ENCODE measurements at regions not wholly inside any gene's neighbourhood (a gene's known extent, or its start where the extent isn't known, plus 50 kb on each side); places are given as distances from the start of the nearest gene placed in this dataset.

GRCh38 chr3:63746211-63746610 lies 72.9 kb upstream of the C3orf49 start:
- in situ Hi-C loops (cut with HindIII; ENCODE audit: low pct_unique_long_range_greater_than_20kb, low sequenced_read_pairs), result no loop called here
- no peak for TF ChIP-seq JUND (IDR thresholded peaks at IDR 0.05; ENCODE audit: low read depth)
- no peak for DNase-seq (ENCODE audit: low read depth in 1 of 2, low spot score in 1 of 2)

DNA sequence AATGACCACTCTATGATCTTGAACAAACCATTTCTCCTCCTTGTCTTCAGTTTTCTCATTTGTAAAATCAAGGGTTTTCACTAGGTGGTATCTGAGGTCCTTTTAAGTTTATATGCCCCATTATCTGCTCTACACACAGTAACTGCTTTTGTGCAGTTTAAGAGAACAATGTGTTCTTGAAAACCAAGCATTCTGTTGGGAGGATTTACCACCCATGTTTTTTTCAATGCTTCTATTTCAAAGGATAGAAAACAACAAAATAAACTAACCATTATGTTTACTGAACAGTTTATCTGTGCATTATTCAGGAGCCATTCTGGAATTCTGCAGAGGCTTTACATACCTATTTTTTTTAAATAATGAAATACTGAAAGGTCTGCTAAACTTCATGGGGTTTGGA lies 67.6 kb upstream of the C3orf49 start:
- no peak for DNase-seq (ENCODE audit: low read depth in 1 of 2, low spot score in 1 of 2)
- TF ChIP-seq JUND (IDR thresholded peaks at IDR 0.05; ENCODE audit: low read depth), result no peak
- in situ Hi-C loops (cut with HindIII; ENCODE audit: low pct_unique_long_range_greater_than_20kb, low sequenced_read_pairs), result no loop called here

GRCh38 chr3:63753567-63753966 lies 65.5 kb upstream of the C3orf49 start:
- in situ Hi-C loops (cut with HindIII; ENCODE audit: low pct_unique_long_range_greater_than_20kb, low sequenced_read_pairs), result no loop called here
- peak; percentile 17 to 54 for DNase-seq (ENCODE audit: low read depth in 1 of 2, low spot score in 1 of 2)
- TF ChIP-seq JUND (IDR thresholded peaks at IDR 0.05; ENCODE audit: low read depth), result no peak

DNA sequence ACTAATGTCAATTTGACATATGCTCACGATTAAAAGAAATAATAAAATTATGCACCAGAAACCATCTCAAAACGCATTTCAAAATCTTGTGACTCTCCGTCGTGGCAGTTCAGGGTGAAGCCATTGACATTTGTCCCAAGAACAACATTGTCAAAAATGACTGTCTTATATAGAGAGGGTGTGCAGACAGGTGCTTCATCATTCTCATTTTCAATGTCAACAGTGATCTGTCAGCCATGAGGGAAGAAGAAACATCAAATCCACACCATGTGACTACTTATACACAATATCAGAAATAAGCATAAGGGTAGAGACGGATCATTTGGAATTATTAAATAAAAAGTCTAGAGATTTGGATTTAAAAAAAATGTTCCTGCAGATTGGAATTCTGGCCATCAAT lies 65.1 kb upstream of the C3orf49 start:
- TF ChIP-seq JUND (IDR thresholded peaks at IDR 0.05; ENCODE audit: low read depth), result no peak
- in situ Hi-C loops (cut with HindIII; ENCODE audit: low pct_unique_long_range_greater_than_20kb, low sequenced_read_pairs), result no loop called here
- no peak for DNase-seq (ENCODE audit: low read depth in 1 of 2, low spot score in 1 of 2)

- DNase-seq (ENCODE audit: low read depth in 1 of 2, low spot score in 1 of 2), result no peak
- in situ Hi-C loops (cut with HindIII; ENCODE audit: low pct_unique_long_range_greater_than_20kb, low sequenced_read_pairs), result no loop called here
- no peak for TF ChIP-seq JUND (IDR thresholded peaks at IDR 0.05; ENCODE audit: low read depth)
Observed at GRCh38 chr3:63762180-63762579, 56.9 kb upstream of the C3orf49 start.

- no peak for DNase-seq (ENCODE audit: low read depth in 1 of 2, low spot score in 1 of 2)
- in situ Hi-C loops (cut with HindIII; ENCODE audit: low pct_unique_long_range_greater_than_20kb, low sequenced_read_pairs), result no loop called here
- TF ChIP-seq JUND (IDR thresholded peaks at IDR 0.05; ENCODE audit: low read depth), result no peak
Observed at GRCh38 chr3:63762934-63763550, 56.1 kb upstream of the C3orf49 start.

DNA sequence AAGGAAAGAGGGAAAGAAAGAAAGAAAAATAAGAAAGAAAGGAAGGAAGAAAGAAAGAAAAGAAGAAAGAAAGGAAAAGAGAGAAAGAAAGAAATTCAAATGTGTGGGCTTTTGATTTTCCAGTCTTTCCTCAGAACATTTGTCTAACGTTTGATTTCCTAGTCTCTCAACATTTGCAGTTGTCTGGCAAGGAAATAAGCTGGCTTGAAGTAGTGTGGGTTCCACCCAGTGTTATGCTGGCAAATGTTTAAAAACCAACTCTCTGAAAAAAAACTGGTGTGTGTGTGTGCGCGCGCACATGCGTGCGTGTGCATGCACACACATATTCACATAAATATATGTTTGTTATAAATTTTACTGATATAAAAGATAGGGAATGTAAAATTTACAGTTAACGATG lies 54.6 kb upstream of the C3orf49 start:
- no peak for DNase-seq (ENCODE audit: low read depth in 1 of 2, low spot score in 1 of 2)
- no peak for TF ChIP-seq JUND (IDR thresholded peaks at IDR 0.05; ENCODE audit: low read depth)
- in situ Hi-C loops (cut with HindIII; ENCODE audit: low pct_unique_long_range_greater_than_20kb, low sequenced_read_pairs), result no loop called here

GRCh38 chr3:63766261-63766660 lies 52.8 kb upstream of the C3orf49 start:
- in situ Hi-C loops (cut with HindIII; ENCODE audit: low pct_unique_long_range_greater_than_20kb, low sequenced_read_pairs), result no loop called here
- TF ChIP-seq JUND (IDR thresholded peaks at IDR 0.05; ENCODE audit: low read depth), result no peak
- no peak for DNase-seq (ENCODE audit: low read depth in 1 of 2, low spot score in 1 of 2)

DNA sequence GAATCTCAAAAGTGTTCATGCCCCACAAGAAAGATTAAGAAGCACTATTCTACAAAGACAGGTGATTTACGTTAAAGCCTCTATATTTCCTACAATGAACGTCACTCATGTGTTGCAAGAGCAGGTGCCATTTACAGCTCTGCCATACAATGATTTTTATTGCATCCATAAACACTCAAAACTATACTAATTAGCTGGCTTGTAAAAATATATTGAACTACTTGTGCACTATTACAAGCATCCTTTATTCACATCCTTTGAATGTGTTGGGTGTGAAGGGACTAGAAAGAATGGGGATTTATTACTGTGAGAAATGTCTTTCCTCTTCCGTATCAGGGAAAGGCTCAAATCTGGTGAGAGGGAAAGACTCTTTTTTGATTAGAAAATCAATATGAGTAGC lies 50.7 kb upstream of the C3orf49 start:
- no peak for DNase-seq (ENCODE audit: low read depth in 1 of 2, low spot score in 1 of 2)
- in situ Hi-C loops (cut with HindIII; ENCODE audit: low pct_unique_long_range_greater_than_20kb, low sequenced_read_pairs), result no loop called here
- TF ChIP-seq JUND (IDR thresholded peaks at IDR 0.05; ENCODE audit: low read depth), result no peak

GRCh38 chr3:63768888-63769287 lies 50.2 kb upstream of the C3orf49 start:
- no peak for TF ChIP-seq JUND (IDR thresholded peaks at IDR 0.05; ENCODE audit: low read depth)
- in situ Hi-C loops (cut with HindIII; ENCODE audit: low pct_unique_long_range_greater_than_20kb, low sequenced_read_pairs), result no loop called here
- DNase-seq (ENCODE audit: low read depth in 1 of 2, low spot score in 1 of 2), result no peak

Data from T47D (cell line).